GM23248 (cell line): ENCODE measurements at regions not wholly inside any gene's neighbourhood (a gene's known extent, or its start where the extent isn't known, plus 50 kb on each side); places are given as distances from the start of the nearest gene placed in this dataset.

Experiments used
- DNase-seq: peaks from one replicate; pipeline ENCODE4 v3.0.0-alpha.2; 2015
- H2AFZ ChIP-seq: fragments of 200-600 bp; sonication (generic); 2 replicates; pipeline ENCODE4 v1.6.1; 2016; ENCODE audit warnings: antibody characterized with exemption
- H3F3A ChIP-seq: fragments of 200-600 bp; sonication (generic); 2 replicates; pipeline ENCODE4 v1.6.1; 2016; ENCODE audit warnings: mild to moderate bottlenecking, antibody characterized with exemption, mixed run types; ENCODE audit not compliant: insufficient read depth
- H3K27ac ChIP-seq: fragments of 200-600 bp; sonication (generic); 2 replicates; pipeline ENCODE4 v1.5.1; 2016; ENCODE audit warnings: mild to moderate bottlenecking
- H3K27me3 ChIP-seq: fragments of 200-600 bp; sonication (generic); replicated peaks from 2 replicates; pipeline ENCODE4 v1.6.1; 2016; ENCODE audit warnings: mild to moderate bottlenecking; ENCODE audit not compliant: insufficient read depth
- H3K36me3 ChIP-seq: fragments of 200-600 bp; sonication (generic); 2 replicates; pipeline ENCODE4 v1.6.1; 2016; ENCODE audit warnings: low read depth, mild to moderate bottlenecking
- H3K4me1 ChIP-seq: fragments of 200-600 bp; sonication (generic); 2 replicates; pipeline ENCODE4 v1.6.1; 2016; ENCODE audit warnings: mild to moderate bottlenecking; ENCODE audit not compliant: insufficient read depth
- H3K4me2 ChIP-seq: fragments of 200-600 bp; sonication (generic); one replicate; pipeline ENCODE4 v1.6.1; 2016; ENCODE audit warnings: mild to moderate bottlenecking; ENCODE audit not compliant: unreplicated experiment
- H3K4me3 ChIP-seq: fragments of 200-600 bp; sonication (generic); 2 replicates; pipeline ENCODE4 v1.5.1; 2016; ENCODE audit warnings: mild to moderate bottlenecking
- H3K79me2 ChIP-seq: fragments of 200-600 bp; sonication (generic); 2 replicates; pipeline ENCODE4 v1.6.1; 2016; ENCODE audit warnings: mild to moderate bottlenecking; ENCODE audit not compliant: insufficient read depth
- H3K9ac ChIP-seq: fragments of 200-600 bp; sonication (generic); 2 replicates; pipeline ENCODE4 v1.6.1; 2016; ENCODE audit warnings: mild to moderate bottlenecking
- H3K9me2 ChIP-seq: fragments of 200-600 bp; sonication (generic); 2 replicates; pipeline ENCODE4 v1.6.1; 2016; ENCODE audit warnings: mixed run types, mild to moderate bottlenecking, moderate library complexity; ENCODE audit not compliant: insufficient read depth
- H3K9me3 ChIP-seq: fragments of 200-600 bp; sonication (generic); one replicate; pipeline ENCODE4 v1.6.1; 2017; ENCODE audit warnings: low read depth
- H4K20me1 ChIP-seq: fragments of 200-600 bp; sonication (generic); 2 replicates; pipeline ENCODE4 v1.6.0; 2016; ENCODE audit not compliant: insufficient read depth
- EZH2 ChIP-seq: fragments of 200-600 bp; sonication (generic); IDR thresholded peaks from 2 replicates; pipeline ENCODE4 v1.6.1; 2018; ENCODE audit warnings: antibody characterized with exemption, mild to moderate bottlenecking; ENCODE audit not compliant: insufficient read depth, poor library complexity, severe bottlenecking
- EZH2phosphoT487 ChIP-seq: fragments of 200-600 bp; sonication (generic); IDR thresholded peaks from 2 replicates; pipeline ENCODE4 v1.6.1; 2018; ENCODE audit warnings: antibody characterized with exemption, moderate library complexity, mild to moderate bottlenecking, low read depth; ENCODE audit not compliant: insufficient read depth
- WGBS, 2 experiments: methylation state at CpG; one replicate each; pipeline ENCODE4 v1.1.6; 2015 to 2017; ENCODE audit warnings: low lambda C conversion rate in 2 of 2, low coverage in 1 of 2; ENCODE audit errors: missing lambda C conversion rate in 2 of 2; 5-methylcytosine and 5-hydroxymethylcytosine counted together
- in situ Hi-C: fragments of 300-500 bp; cut with MboI; formaldehyde crosslinking; loops from 2 replicates; pipeline ENCODE4 v1.15.0; 2020

GRCh38 chr6:104321301-104321700, 538.4 kb downstream of the HACE1 start:
- Histone ChIP-seq H3K27me3 (no peaks in the 10 kb centered on the region), H3K4me1 (peaks cover 11% of the 10 kb centered on the region), H3K9me2 (no peaks in the 10 kb centered on the region), H3K36me3 (no peaks in the 10 kb centered on the region), H3K4me3 (no peak overlapping the region), H2AFZ (no peak overlapping the region), H3F3A (peaks cover 12% of the 10 kb centered on the region; the same call in 1 of the 2 replicates), H3K4me2 (no peak overlapping the region), H3K9ac (no peak overlapping the region), H3K79me2 (no peaks in the 10 kb centered on the region), H4K20me1 (no peaks in the 10 kb centered on the region), H3K27ac (no peak overlapping the region), H3K9me3 (no peaks in the 10 kb centered on the region)
- DNase-seq = no peak
- 12 to 22% methylated on average over 1 of the region's 1 CpG for WGBS, 2 experiments
- TF ChIP-seq EZH2phosphoT487 (no peak), EZH2 (no peak)
- in situ Hi-C loops = no loop called here

- H3K9ac ChIP-seq = no peak overlapping the region
- H4K20me1 ChIP-seq = no peaks in the 10 kb centered on the region
- H3K4me3 ChIP-seq = no peak overlapping the region
- peaks cover 9% of the 10 kb centered on the region; the same call in 1 of the 2 replicates for H3F3A ChIP-seq
- H3K4me2 ChIP-seq = no peak overlapping the region
- no peaks in the 10 kb centered on the region for H3K27me3 ChIP-seq
- no peak for DNase-seq
- H3K9me2 ChIP-seq = no peaks in the 10 kb centered on the region
- H3K27ac ChIP-seq = no peak overlapping the region
- TF ChIP-seq EZH2phosphoT487 (no peak), EZH2 (no peak)
- H2AFZ ChIP-seq = no peak overlapping the region
- no peaks in the 10 kb centered on the region for H3K36me3 ChIP-seq
- in situ Hi-C loops = no loop called here
- 16 to 24% methylated on average over 4 of the region's 4 CpGs for WGBS, 2 experiments
- H3K4me1 ChIP-seq = peaks cover 7% of the 10 kb centered on the region
- no peaks in the 10 kb centered on the region for H3K9me3 ChIP-seq
- H3K79me2 ChIP-seq = no peaks in the 10 kb centered on the region
Measured at GRCh38 chr6:104320896-104321295, 538.8 kb downstream of the HACE1 start.

- in situ Hi-C loops = no loop called here
- Histone ChIP-seq H3K9me3 (no peaks in the 10 kb centered on the region), H3K4me3 (no peak overlapping the region), H3K9ac (no peak overlapping the region), H3K79me2 (no peaks in the 10 kb centered on the region), H3K27me3 (no peaks in the 10 kb centered on the region), H4K20me1 (no peaks in the 10 kb centered on the region), H3K4me2 (no peak overlapping the region), H3F3A (no peaks in the 10 kb centered on the region), H3K27ac (no peak overlapping the region), H2AFZ (no peak overlapping the region), H3K4me1 (no peaks in the 10 kb centered on the region), H3K36me3 (no peaks in the 10 kb centered on the region), H3K9me2 (no peaks in the 10 kb centered on the region)
- 58 to 61% methylated on average over 3 of the region's 3 CpGs for WGBS, 2 experiments
- no peak for DNase-seq
- TF ChIP-seq EZH2phosphoT487 = no peak
- no peak for TF ChIP-seq EZH2
Measured at GRCh38 chr6:104312851-104313250, 546.9 kb downstream of the HACE1 start.

GRCh38 chr6:104306211-104306610, 553.5 kb downstream of the HACE1 start:
- 14 to 35% methylated on average over 2 of the region's 2 CpGs for WGBS, 2 experiments

GRCh38 chr6:104305206-104305605, 554.5 kb downstream of the HACE1 start:
- no peak overlapping the region for H3K4me3 ChIP-seq
- 40 to 45% methylated on average over 5 of the region's 5 CpGs for WGBS, 2 experiments
- no peaks in the 10 kb centered on the region for H3K9me2 ChIP-seq
- H3K79me2 ChIP-seq = no peaks in the 10 kb centered on the region
- no peaks in the 10 kb centered on the region for H3K4me1 ChIP-seq
- DNase-seq = no peak
- H3K36me3 ChIP-seq = no peaks in the 10 kb centered on the region
- H3K4me2 ChIP-seq = no peak overlapping the region
- H4K20me1 ChIP-seq = no peaks in the 10 kb centered on the region
- H3F3A ChIP-seq = no peaks in the 10 kb centered on the region
- H3K9ac ChIP-seq = no peak overlapping the region
- no peaks in the 10 kb centered on the region for H3K9me3 ChIP-seq
- no peak overlapping the region for H2AFZ ChIP-seq
- in situ Hi-C loops = no loop called here
- no peak for TF ChIP-seq EZH2
- TF ChIP-seq EZH2phosphoT487 = no peak
- no peak overlapping the region for H3K27ac ChIP-seq
- H3K27me3 ChIP-seq = no peaks in the 10 kb centered on the region

More at GRCh38 chr6:104306211-104306610, 553.5 kb downstream of the HACE1 start:
- H3K9ac ChIP-seq = no peak overlapping the region
- no peak overlapping the region for H3K27ac ChIP-seq
- H3F3A ChIP-seq = no peaks in the 10 kb centered on the region
- H4K20me1 ChIP-seq = no peaks in the 10 kb centered on the region
- no peak overlapping the region for H3K4me2 ChIP-seq
- H3K4me3 ChIP-seq = no peak overlapping the region
- no peaks in the 10 kb centered on the region for H3K9me3 ChIP-seq
- no peaks in the 10 kb centered on the region for H3K36me3 ChIP-seq
- H3K4me1 ChIP-seq = no peaks in the 10 kb centered on the region
- H2AFZ ChIP-seq = no peak overlapping the region
- no peaks in the 10 kb centered on the region for H3K79me2 ChIP-seq
- TF ChIP-seq EZH2 (no peak), EZH2phosphoT487 (no peak)
- no peaks in the 10 kb centered on the region for H3K27me3 ChIP-seq
- no peaks in the 10 kb centered on the region for H3K9me2 ChIP-seq
- no peak for DNase-seq
- in situ Hi-C loops = no loop called here
